Large intestine (tissue), 3 donors: ENCODE measurements at regions not wholly inside any gene's neighbourhood (a gene's known extent, or its start where the extent isn't known, plus 50 kb on each side); places are given as distances from the start of the nearest gene placed in this dataset.

Experiments
- DNase-seq, 2 donors: peaks; one replicate each; pipeline versions ENCODE4 v3.0.0 to v3.0.0-alpha.2; 2013
- H3K27ac ChIP-seq: one replicate; pipeline ENCODE4 v1.5.1; 2013; ENCODE audit warnings: low read length
- H3K27me3 ChIP-seq: 2 replicates; pipeline ENCODE4 v1.6.1; 2013; ENCODE audit warnings: low read length; ENCODE audit not compliant: control insufficient read depth, insufficient read depth
- H3K36me3 ChIP-seq: 2 replicates; pipeline ENCODE4 v1.6.1; 2013; ENCODE audit warnings: low read length; ENCODE audit not compliant: control insufficient read depth, insufficient read depth
- H3K4me1 ChIP-seq: one replicate; pipeline ENCODE4 v1.6.1; 2013; ENCODE audit warnings: low read length; ENCODE audit not compliant: control insufficient read depth, insufficient read depth
- H3K4me3 ChIP-seq: one replicate; pipeline ENCODE4 v1.5.1; 2013; ENCODE audit warnings: low read length
- H3K9me3 ChIP-seq: one replicate; pipeline ENCODE4 v1.6.1; 2013; ENCODE audit warnings: mild to moderate bottlenecking, low read depth, low read length, moderate library complexity; ENCODE audit not compliant: control insufficient read depth
- WGBS: methylation state at CpG from one replicate; pipeline ENCODE4 v1.1.5; 2013; ENCODE audit warnings: low lambda C conversion rate; ENCODE audit not compliant: insufficient coverage; 5-methylcytosine and 5-hydroxymethylcytosine counted together

DNA sequence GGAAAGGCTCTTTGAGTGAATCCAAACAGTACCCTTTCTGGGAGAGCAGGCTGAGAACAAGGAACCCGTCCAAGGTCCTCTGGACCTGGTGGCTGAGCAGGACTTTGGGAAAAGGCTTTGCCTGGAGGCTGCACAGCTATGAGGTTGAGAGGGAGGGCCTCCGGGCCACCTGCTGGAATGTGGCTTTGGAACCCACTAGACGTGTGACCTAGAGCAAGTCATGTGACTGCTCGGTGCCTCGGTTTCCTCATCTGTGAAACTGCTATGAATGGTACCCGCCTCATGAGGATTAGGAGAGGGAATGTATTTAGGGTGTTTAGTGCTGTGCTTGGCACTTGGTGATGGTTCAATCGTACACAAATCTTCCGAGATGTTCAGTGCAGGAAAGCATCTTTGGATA, 50.4 kb downstream of the HAPSTR1 start:
- Histone ChIP-seq H3K4me1 (no peaks in the 10 kb centered on the region), H3K27me3 (peaks cover 10% of the 10 kb centered on the region), H3K27ac (no peak overlapping the region), H3K9me3 (no peaks in the 10 kb centered on the region), H3K4me3 (no peak overlapping the region), H3K36me3 (no peaks in the 10 kb centered on the region)
- no CpG with 5 or more reads among the region's 8 CpGs for WGBS
- no peak for DNase-seq

DNA sequence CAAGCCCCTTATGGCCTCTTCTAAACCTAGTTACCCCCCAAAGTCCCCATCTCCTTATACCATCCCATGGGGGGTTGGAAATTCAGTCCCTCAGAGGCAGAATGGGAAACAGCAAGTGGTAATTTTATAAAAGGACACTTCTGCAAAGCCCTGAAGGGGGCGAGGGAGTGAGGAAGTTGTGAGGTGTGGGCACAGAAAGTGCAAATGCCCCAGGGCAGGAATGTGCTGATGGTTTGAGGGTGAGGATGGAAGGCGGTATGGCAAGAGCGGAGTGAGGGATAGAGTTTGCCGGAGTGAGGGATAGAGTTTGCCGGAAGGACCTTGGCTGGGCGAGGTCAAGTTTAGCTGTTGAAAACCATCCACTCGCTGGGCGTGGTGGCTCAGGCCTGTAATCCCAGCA, 52.7 kb downstream of the HAPSTR1 start:
- Histone ChIP-seq H3K9me3 (no peaks in the 10 kb centered on the region), H3K27ac (no peak overlapping the region), H3K36me3 (no peaks in the 10 kb centered on the region), H3K27me3 (no peaks in the 10 kb centered on the region), H3K4me1 (no peaks in the 10 kb centered on the region), H3K4me3 (no peak overlapping the region)
- no peak for DNase-seq
- WGBS, result no CpG with 5 or more reads among the region's 8 CpGs

DNA sequence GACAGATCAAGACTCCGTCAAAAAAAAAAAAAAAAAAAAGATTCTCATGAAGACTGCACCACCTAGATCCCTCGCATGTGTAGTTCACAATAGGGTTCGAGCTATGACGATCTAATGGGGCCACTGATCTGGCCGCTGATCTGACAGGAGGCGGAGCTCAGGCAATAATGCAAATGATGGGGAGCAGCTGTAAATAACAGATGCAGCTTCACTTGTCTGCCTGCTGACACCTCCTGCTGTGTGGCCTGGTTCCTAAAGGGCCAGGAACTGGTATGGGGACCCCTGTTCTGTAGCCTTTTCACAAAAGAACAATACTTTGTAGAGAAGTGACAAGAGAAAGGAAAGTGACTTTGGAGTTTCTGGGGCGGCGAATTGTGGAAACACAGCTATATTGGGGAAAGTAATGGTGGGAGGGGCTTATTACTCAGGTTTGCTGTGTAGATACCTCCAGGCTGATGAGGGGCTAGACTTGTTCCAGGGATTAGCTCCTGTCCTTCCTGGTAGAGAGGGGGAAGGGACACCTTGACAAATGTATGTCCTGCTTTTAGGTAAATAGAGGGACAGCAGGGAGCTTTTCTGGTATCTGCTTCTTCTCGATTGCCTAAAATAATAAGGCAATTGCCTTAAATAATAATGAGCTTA, 57.1 kb downstream of the HAPSTR1 start:
- Histone ChIP-seq H3K27ac (no peak overlapping the region), H3K27me3 (no peaks in the 10 kb centered on the region), H3K9me3 (no peaks in the 10 kb centered on the region), H3K4me3 (no peak overlapping the region), H3K36me3 (no peaks in the 10 kb centered on the region), H3K4me1 (no peaks in the 10 kb centered on the region)
- 100% methylated on average over 2 of the region's 9 CpGs for WGBS
- no peak for DNase-seq

DNA sequence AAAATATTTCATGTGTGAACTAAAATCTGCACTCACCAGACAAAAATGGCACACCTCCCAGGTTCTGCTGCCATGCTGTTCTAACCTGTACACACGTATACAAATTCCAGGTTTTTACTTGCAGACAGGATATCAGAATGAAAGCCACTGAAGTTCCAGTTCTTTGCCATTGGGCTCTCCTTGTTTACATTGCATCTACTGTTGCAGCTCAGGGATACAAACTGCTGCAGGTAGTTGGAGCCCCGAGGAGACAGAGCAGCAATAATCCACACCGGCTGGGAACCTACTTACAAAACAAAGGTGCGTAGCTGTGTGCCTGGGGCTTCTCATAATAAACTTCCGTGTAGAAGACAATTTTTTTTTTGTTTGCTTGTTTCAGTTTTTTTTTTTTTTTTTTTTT, 59.6 kb downstream of the HAPSTR1 start:
- Histone ChIP-seq H3K4me1 (no peaks in the 10 kb centered on the region), H3K9me3 (no peaks in the 10 kb centered on the region), H3K36me3 (no peaks in the 10 kb centered on the region), H3K4me3 (no peak overlapping the region), H3K27ac (no peak overlapping the region), H3K27me3 (peaks cover 16% of the 10 kb centered on the region)
- no peak for DNase-seq
- WGBS, result no CpG with 5 or more reads among the region's 5 CpGs

DNA sequence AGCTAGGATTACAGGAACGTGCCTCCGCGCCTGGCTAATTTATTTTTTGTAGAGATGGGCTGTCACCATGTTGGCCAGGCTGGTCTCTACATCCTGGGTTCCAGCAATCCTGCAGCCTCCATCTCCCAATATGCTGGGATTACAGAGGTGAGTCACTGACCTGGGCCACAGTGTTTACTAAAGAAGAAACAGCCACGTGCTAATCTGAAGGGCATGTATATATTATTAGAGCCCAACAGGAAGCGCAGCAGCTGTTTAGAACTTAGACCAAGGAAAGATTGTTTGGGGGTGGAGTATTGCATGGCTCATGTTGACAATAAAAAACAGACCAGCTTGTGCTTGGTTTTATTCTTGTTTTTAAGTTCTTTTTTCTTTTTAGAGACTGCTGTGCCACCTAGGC, 60.2 kb downstream of the HAPSTR1 start:
- Histone ChIP-seq H3K4me3 (no peak overlapping the region), H3K27ac (no peak overlapping the region), H3K9me3 (no peaks in the 10 kb centered on the region), H3K4me1 (no peaks in the 10 kb centered on the region), H3K27me3 (peaks cover 16% of the 10 kb centered on the region), H3K36me3 (no peaks in the 10 kb centered on the region)
- peak in 1 of 2 donors; percentile 22 for DNase-seq
- no CpG with 5 or more reads among the region's 5 CpGs for WGBS

DNA sequence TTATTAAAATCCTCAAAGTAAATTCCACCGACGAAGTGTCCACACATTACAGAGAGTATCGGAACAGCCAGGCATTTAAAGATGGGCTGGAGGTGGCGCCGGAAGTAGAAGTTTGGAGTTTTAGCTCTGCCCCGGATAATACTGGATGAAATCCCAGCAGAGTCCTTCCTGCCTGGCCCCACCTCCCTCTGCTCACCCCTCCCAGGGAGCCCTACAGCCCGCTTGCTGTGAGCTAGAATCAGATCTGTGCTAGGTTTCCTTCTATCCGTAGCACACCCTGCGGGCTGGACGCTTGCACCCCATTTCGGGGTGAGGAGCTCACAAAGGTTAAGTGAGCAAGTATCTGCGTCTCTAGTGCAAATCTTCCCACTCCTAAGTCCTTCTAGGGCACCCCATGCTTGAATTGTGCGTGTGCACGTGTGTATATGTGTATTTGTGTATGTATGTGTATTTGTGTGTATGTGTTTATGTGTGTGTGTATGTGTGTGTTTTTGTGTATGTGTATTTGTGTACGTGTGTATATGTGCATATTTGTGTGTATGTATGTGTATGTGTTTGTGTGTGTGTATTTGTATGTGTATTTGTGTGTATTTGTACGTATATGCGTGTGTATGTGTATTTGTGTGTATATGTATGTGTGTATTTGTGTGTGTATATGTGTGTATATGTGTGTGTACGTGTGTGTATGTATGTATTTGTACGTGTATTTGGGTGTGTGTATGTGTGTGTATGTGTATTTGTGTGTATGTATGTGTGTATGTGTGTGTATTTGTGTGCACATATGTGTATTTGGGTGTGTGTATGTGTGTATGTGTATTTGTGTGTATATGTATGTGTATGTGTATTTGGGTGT, 61.4 kb downstream of the HAPSTR1 start:
- no peak for DNase-seq
- WGBS, result 100% methylated on average over 1 of the region's 19 CpGs
- peaks cover 16% of the 10 kb centered on the region for H3K27me3 ChIP-seq
- H3K4me1 ChIP-seq, result no peaks in the 10 kb centered on the region
- no peaks in the 10 kb centered on the region for H3K36me3 ChIP-seq
- H3K9me3 ChIP-seq, result no peaks in the 10 kb centered on the region
- no peak overlapping the region for H3K27ac ChIP-seq
- no peak overlapping the region for H3K4me3 ChIP-seq

DNA sequence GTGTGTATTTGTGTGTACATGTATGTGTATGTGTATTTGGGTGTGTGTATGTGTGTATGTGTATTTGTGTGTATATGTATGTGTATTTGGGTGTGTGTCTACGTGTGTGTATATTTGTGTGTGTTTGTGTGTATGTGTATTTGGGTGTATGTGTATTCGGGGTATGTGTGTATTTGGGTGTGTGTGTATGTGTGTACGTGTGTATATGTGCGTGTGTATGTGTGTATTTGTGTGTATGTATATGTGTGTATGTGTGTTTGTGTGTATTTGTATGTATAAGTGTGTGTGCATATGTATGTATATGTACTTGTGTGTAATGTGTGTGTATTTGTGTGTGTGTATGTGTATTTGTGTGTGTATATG, 62.0 kb downstream of the HAPSTR1 start:
- Histone ChIP-seq H3K36me3 (no peaks in the 10 kb centered on the region), H3K9me3 (no peaks in the 10 kb centered on the region), H3K4me1 (no peaks in the 10 kb centered on the region), H3K27me3 (peaks cover 16% of the 10 kb centered on the region), H3K27ac (no peak overlapping the region), H3K4me3 (no peak overlapping the region)
- no CpG with 5 or more reads among the region's 4 CpGs for WGBS
- no peak for DNase-seq

DNA sequence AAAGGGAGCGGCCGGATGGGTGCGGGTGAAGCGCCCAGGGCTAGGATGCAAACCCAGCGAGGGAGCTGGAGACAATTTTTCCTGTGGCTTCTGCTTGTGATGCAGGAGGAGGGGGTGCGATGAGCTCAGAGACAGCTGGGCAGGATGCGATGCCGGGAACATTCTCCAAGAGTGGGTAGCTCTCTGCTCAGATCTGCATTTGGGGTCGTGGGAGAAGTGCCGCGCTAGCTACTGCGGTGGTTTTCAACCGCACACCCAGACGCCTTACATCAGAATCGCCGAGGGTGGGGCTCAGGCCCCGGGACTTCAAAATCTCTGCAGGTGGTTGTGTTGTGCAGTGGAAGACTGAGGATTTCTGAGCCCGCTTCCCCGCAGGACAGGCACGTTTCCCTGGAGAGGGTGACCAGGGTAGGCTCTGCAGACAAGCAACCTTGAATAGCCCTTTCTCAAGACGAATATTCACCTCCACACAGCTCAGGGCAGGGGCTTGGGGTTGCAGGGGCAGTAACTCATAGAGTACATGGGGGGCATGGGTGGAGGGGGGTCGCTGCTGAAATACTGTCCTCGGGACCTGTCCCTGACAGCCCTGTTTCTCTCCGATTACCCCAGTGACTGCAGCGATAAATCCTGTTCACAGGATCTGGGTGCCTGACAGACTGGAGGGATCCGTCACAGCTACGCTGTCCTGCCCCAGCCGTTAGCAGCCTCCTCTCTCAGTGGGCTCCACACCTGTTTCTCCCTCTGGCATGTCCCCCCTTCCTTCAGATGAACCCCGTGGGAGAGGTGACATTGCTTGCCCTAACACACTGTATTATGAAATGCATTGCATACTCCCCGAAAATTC, 63.3 kb downstream of the HAPSTR1 start:
- peaks cover 20% of the 10 kb centered on the region for H3K27me3 ChIP-seq
- DNase-seq, result no peak
- H3K9me3 ChIP-seq, result no peaks in the 10 kb centered on the region
- no peaks in the 10 kb centered on the region for H3K36me3 ChIP-seq
- WGBS, result 100% methylated on average over 1 of the region's 30 CpGs
- no peak overlapping the region for H3K27ac ChIP-seq
- H3K4me1 ChIP-seq, result no peaks in the 10 kb centered on the region
- no peak overlapping the region for H3K4me3 ChIP-seq

DNA sequence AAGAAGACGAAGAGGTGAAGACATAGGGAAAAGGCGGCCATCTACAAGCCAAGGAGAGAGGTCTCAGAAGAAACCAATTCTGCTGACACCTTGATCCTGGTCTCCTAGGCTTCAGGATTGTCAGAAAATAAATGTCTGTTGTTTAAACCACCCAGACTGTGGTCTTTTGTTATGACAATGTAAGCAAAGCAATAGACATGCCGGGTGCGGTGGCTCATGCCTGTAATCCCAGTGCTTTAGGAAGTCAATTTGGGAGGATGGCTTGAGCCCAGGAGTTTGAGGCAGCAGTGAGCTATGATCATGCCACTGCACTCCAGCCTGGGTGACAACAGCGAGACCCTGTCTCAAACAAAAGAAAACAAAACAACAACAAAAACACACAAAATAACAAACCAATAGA, 64.4 kb downstream of the HAPSTR1 start:
- DNase-seq, result no peak
- no peaks in the 10 kb centered on the region for H3K4me1 ChIP-seq
- no peaks in the 10 kb centered on the region for H3K9me3 ChIP-seq
- H3K4me3 ChIP-seq, result no peak overlapping the region
- peaks cover 20% of the 10 kb centered on the region for H3K27me3 ChIP-seq
- no CpG with 5 or more reads among the region's 5 CpGs for WGBS
- H3K36me3 ChIP-seq, result no peaks in the 10 kb centered on the region
- H3K27ac ChIP-seq, result no peak overlapping the region

DNA sequence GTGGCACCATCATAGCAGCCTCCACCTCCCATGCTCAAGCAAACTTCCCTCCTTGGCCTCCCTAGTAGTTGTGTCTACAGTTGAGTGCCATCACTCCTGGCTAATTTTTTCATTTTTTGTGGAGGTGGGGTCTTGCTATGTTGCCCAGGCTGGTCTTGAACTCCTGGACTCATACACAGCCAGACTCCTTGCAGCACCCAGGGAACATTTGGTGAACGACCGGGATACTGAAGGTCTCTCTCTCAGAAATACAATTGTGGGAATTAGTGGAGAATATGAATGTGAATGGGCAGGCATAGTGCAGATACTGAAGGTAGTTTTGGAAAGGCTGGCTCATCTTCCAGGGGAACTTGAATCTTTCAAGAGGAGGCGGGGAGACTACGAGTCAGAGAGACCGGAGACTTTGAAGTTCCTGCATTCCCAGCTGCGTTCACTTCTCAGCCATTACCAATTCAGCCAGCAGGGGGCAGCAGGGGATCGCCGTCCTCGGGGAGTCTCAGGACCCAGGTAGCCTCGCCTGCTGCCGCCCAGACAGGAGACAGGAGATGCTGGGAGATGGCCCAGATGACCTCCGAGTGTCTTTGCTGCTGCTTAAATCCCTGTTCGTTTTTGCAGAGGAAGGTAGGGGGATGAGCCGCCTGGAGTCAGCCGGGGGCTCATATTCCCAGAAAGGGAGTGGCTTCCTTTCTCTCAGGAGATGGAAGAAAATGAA, 68.6 kb downstream of the HAPSTR1 start:
- DNase-seq, result peak; percentile 48 to 58
- 80% methylated on average over 1 of the region's 15 CpGs for WGBS

More for the DNA sequence above, 68.6 kb downstream of the HAPSTR1 start:
- Histone ChIP-seq H3K9me3 (no peaks in the 10 kb centered on the region), H3K4me1 (no peaks in the 10 kb centered on the region), H3K27me3 (peaks cover 8% of the 10 kb centered on the region), H3K36me3 (no peaks in the 10 kb centered on the region), H3K4me3 (no peak overlapping the region), H3K27ac (no peak overlapping the region)
